HG03097 (cell line): ENCODE measurements at regions not wholly inside any gene's neighbourhood (a gene's known extent, or its start where the extent isn't known, plus 50 kb on each side); places are given as distances from the start of the nearest gene placed in this dataset.
"Not testable (repeated sequence)": the region's sequence is repeated elsewhere in the genome, so short reads cannot be mapped to it uniquely, and the experiment has no call there.

ENCODE experiments used
- ATAC-seq: cut with Tn5 transposase; IDR thresholded peaks from one replicate; pipeline ENCODE4 v1.9.1; 2021; ENCODE audit not compliant: unreplicated experiment, low FRiP score

DNA sequence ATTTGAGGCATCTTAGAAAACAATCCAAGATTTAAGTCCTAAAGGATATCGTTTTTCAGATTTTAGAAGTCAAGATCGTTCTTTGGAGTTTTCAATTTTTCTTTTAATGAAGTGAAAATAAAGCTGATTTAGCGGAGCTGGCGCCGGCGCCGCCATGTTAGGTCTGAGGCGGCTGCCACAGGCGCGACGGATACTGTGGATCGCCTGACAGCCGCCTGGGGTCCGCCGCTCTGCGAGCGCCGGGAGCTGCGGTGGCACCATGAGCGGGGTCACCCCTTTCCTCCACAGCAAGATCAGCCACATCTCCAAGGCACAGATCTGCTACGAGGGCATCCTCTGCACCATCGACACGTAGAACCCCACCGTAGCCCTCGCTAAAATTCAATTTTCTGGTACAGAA lies 247.2 kb downstream of the GJA1 start:
- no peak for ATAC-seq

DNA sequence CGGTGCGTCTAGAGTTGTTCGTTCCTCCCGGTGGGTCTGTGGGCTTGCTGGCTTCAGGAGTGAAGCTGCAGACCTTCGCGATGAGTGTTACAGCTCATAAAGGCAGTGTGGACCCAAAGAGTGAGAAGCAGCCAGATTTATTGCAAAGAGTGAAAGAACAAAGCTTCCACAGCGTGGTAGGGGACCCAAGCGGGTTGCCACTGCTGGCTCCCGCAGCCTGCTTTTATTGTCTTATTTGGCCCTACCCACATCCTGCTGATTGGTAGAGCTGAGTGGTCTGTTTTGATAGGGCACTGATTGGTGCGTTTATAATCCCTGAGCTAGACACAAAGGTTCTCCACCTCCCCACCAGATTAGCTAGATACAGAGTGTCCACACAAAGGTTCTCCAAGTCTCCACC lies 250.4 kb downstream of the GJA1 start:
- ATAC-seq, result not testable (repeated sequence)

DNA sequence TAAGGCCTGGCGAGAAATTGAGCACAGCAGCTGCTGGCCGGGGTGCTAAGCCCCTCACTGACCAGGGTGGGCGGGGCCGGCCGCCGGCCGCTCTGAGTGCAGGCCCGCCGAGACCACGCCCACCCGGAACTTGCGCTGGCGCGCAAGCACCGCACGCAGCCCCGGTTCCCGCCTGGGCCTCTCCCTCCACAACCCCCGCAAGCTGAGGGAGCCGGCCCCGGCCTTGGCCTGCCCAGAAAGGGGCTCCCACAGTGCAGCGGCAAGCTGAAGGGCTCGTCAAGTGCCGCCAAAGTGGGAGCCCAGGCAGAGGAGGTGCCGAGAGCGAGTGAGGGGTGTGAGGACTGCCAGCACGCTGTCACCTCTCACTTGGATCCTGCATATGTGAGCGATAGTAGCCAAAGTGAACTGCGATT lies 251.2 kb downstream of the GJA1 start:
- no peak for ATAC-seq

DNA sequence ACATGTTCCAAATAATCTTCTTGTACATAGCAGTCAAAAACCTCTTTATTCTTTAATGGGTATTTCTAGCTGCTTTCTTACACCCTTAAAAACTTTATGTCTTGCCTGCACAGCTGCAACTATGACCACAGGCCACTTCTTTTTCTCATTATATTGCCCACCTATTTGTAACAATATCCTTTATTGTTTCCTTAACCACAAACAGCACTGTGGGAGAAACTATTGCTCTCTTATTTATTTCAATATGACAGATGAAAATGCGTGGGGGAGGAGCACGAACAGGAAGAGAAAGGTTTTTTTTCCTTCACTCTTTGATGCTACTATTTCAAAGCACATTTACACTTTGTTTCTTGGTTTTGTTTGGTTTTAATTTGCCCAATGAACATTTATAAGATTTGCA lies 253.5 kb downstream of the GJA1 start:
- no peak for ATAC-seq

DNA sequence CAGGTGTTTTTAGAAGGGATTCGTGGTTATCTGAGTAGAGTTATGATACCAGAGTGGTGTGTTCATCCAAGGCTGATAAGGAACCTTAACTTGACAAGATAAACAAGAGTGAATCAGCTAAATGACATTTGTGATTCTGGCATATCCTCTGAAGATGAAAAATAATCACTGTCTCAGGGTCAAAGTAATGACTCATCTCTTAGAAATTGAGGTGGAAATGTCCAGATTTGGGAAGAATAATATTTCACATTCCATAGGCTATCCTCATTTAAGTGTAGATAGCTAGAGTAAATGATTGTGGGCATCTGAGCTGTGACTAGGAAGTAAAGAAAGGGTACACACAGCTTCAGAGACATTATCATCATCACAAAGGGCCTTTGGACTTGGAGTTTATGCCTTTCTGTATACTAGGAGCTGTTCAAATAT lies 255.7 kb downstream of the GJA1 start:
- no peak for ATAC-seq

DNA sequence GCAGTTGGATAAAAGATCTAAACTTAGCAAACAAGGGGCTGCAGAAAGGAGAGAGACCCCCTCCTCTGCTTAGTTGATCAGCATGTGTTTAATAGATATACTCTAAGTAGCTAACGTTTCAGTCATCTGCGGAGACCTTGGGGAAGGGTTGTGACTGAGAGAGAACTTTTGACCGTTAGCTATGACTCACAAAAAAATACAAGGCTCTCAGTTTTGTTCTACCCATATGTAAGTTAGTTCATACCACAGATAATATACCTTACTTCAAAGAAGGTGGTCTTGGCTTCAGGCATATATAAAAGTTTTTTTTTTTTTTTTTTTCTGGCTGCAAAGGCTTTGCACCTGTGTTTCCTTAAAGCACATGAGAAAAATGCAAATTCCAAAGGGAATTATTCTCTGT lies 258.9 kb downstream of the GJA1 start:
- ATAC-seq, result no peak

DNA sequence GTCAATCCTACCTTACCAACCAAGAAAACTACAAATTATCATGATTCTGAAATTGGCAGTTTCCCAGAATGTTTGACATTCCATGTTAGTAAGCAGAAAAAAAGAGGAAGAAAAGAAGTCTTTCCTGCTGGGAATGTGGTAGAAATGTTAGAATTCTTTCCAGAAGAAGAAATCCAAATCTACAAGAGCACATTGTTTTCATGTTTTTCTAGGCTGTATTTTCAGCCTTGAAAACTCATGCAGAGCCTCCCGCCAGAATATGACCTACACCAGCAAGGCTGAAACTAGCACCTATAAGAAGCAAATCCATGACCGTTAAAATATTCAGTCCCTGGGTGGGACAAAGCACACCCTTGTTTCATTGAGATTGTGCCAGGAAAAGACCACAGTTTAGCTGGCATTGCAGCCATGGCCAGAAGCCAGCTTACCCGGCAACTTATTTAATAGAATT lies 259.4 kb downstream of the GJA1 start:
- ATAC-seq, result no peak

DNA sequence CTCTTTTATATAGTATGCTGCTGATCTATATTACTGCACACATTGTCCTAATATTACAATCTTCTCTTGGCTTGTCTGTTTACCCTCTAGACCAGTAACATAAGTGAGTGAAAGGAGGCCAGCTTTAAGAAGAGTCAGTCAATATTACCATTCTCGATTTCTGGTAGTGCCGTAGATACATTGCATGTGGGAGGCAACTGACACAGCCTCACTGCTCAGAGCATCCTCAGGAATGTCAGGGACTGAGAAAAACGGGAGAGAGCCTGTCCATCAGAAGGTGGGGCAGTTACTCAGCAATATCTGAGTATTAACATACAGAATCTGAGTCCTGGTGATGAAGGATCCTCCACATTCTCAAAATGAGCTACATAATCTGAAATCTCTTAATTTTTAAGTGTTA lies 259.9 kb downstream of the GJA1 start:
- no peak for ATAC-seq

DNA sequence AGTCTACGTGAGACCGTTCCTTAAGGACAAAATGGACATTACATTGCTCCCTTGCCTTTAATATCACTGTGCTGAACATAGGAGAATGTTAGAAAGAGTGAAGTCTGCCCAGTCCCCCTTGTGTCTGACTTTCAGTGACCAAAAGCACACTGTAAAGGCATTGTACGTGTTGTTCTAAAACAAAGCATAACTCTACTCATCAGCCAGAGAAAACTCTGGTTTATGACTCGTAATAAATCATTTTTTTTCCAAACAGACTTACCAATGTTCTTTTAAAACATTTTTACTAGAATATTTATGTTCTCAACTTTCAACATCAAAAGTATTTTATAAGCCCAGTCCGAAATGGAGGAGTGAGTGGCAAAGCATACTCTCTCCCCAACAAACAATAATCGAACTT lies 262.5 kb downstream of the GJA1 start:
- ATAC-seq, result no peak

DNA sequence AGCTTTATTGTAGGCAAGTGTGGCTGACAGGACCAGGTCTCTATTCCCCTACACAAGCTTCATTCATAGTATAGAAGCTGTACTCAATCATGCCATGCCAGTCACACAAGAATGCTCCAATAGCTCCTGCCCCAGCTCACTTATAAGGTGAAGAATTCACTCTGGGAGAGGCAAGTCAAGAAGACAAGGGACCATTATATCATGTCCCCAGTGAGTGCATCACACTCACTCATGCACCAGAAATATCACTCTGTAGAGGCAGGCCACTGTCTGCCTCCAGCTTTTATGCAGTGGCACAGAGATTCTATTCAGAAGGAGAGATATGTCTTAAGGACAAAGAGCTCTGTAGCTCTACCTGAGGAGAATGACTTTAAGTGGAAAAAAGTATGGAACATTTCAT lies 263.2 kb downstream of the GJA1 start:
- no peak for ATAC-seq

DNA sequence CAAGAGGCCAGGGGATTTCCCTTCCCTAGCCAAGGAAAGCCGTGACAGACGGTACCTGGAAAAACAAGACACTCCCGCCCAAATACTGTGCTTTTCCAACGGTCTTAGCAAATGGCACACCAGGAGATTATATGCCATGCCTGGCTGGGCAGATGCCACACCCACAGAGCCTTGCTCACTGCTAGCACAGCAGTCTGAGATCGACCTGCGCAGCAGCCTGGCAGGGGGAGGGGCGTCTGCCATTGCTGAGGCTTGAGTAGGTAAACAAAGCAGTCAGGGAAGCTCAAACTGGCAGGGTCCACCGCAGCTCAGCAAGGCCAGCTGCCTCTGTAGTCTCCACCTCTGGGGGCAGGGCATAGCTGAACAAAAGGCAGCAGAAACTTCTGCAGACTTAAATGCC lies 267.7 kb downstream of the GJA1 start:
- ATAC-seq, result not testable (repeated sequence)

DNA sequence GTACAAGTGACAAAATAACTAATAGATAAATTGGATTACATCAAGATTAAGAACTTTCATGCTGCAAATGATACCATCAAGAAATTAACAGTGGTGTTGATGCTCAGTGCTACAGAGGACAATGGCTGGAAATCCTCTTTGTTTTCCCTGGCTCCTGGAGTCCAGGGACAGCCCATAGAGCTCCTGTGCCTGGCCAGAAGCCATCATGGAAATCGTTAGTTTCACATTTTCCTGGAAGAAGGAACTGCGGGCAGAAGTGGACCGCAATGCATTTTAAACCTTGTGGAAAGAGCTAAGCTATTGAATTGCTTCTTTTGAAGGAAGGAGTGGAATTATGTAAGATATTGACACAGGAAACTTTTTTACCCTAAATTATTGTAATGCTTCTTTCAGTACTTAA lies 276.0 kb downstream of the GJA1 start:
- ATAC-seq, result no peak

DNA sequence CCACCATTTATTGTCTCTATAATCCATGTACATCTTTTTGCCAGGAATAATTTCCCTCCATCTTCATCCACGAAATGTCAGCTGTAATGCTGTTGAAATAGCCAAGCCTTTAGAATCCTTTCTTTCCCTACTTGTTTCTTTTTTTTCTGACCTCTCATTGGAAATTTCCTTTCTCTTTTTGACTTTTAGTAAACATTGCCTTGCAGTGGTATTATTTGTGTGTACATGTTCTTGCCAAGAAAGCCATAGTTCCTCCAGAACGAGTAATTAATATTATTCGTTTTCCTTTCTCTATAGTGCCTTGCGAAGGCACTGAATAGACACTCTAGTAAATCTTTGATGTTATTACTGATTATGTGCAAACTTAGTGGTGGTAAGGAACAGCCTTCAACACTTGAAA lies 282.2 kb downstream of the GJA1 start:
- ATAC-seq, result no peak

DNA sequence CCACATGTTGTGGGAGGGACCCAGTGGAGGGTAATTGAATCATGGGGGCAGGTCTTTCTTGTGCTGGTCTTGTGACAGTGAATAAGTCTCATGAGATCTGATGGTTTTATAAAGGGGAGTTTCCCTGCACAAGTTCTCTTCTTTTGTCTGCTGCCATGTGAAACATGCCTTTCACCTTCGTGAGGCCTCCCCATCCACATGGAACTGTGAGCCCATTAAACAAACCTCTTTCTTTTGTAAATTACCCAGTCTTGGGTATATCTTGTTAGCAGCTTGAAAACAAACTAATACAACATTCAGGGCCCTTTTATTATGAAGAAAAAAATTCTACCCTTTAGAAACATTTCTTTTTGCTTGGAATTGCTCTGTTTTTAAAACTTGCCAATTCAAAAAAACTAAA lies 285.4 kb downstream of the GJA1 start:
- ATAC-seq, result not testable (repeated sequence)

DNA sequence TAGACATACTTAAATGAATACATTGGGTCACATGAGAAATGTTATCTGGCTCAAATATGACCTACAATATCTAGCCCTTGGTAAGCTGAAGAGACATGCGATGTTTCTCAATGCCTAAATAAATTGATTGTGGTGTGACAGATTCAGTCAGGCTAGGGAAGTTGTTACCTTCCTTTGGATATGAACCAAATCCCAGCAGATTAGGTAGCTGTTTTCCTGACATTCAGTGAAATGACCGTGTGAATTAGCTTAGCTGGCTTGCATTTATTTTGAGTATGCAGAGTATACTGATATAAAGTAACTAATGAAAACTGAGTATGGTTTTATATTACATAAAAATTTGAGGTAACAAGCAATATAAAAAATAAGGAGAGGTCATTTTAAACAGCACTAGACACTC lies 288.2 kb downstream of the GJA1 start:
- no peak for ATAC-seq

DNA sequence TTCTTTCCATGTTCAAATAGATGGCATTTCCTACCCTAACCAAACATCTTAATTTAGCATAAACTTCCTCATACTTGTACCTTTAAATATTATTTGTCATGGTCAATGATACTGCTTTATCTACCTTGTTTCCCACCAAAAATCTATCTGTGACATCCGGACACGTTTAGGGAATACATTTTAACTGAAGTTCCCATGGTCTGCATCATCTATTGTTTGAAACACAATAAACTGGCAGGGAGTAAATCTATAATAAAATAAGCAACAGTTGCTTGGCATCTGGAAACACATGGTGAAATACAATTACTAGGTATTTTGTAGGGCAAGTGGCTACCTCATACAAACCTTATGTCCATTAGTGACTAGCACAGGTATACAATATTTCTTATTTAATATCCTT lies 289.1 kb downstream of the GJA1 start:
- no peak for ATAC-seq

DNA sequence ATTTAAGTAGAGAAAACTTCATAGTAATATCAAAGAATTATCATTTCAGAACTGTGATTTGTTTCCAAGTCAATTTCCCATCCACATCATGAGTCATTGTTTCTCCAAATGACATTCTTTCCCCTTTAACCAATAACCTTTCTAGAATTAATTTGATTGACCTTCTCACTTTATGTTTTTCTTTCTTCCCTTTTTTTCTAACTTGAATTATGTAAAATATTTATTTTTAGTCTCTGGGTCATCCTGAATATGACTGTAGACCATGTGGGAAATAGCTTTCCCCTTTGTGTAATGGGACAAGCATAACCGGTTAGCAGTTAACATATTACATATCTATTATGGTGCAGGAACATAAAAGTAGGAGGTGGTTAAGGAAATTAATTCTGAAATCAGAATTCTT lies 291.1 kb downstream of the GJA1 start:
- ATAC-seq, result no peak

DNA sequence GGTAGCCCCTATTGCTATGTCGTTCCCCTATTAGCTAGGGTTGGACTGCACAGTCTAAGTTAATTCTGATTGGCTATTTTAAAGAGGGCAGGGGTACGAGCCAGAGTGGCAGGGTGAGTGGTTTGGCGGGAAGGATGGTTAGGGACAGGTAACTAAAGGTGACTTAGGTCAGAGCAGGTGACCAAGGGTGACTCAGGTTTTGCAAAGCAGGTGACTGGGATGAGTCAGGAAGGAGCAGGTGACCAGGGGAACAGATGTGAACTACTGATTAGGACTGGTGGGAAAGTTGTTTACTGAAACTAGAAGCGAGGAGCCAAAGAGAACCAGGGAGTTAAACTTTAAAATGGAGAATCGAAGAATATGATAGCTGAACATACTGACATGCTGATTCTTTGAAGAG lies 295.2 kb downstream of the GJA1 start:
- no peak for ATAC-seq

DNA sequence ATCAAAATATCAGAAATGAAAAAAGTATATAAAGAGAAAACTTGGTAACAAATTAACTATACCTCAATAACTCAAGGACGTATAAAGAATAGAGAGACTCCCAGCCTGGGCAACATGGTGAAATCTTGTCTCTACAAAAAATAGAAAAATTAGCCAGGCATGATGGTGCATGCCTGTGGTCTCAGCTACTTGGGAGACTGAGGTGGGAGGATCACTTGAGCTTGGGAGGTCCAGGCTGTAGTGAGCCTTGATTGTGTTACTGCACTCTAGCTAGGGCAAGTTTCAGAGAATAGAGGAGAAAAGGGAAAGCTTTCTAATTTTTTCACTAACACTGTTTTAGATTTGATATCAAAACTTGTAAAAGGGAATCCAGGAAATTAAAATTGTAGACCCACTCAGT lies 295.9 kb downstream of the GJA1 start:
- no peak for ATAC-seq

DNA sequence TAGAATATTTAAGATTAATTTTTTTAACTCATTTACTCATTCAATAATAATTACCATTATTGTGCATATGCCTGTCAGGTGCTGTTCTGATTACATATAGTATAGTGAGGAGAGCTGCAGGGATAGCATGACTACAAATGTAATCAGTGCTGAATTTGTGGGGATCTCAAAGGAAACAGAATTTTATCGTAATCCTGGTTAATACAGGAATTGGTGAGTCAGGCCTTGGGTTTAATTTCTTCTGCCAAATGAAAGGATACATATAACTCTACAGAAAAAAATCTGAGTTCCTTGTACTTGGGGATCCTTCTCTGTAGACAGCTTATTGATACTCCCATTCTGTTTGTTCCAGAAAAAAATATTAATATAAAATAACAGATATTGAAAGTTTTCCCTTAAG lies 297.2 kb downstream of the GJA1 start:
- no peak for ATAC-seq

DNA sequence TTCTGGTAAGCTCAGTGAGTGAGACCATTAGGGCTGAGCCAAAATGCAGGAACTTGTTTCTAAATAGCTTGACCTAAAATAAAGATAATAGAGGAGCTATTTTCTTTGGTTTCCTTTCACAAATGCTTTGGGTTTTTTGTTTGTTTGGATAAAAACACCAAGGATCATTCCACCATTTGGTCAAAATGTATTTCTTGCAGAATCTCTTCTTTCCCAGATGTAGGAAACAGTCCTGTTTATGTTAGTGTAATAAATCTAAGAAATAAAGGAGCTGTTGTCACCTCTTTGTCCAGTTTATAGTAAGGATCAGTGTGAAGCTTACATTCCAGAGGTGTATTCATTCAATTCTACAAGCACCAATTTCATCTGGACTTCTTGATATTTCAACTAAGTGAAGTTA lies 297.8 kb downstream of the GJA1 start:
- ATAC-seq, result no peak

DNA sequence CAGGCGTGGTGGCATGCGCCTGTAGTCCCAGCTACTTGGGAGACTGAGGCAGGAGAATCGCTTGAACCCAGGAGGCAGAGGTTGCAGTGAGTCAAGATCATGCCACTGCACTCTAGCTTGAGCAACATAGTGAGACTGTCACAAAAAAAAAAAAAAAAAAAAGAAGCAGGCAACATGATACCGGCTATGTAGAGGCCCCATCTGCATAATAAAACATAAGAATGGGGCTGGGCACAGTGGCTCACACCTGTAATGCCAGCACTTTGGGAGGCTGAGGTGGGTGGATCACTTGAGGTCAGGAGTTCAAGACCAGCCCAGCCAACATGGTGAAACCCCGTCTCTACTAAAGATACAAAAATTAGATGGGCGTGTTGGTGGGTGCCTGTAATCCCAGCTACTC lies 304.7 kb downstream of the GJA1 start:
- ATAC-seq, result not testable (repeated sequence)

DNA sequence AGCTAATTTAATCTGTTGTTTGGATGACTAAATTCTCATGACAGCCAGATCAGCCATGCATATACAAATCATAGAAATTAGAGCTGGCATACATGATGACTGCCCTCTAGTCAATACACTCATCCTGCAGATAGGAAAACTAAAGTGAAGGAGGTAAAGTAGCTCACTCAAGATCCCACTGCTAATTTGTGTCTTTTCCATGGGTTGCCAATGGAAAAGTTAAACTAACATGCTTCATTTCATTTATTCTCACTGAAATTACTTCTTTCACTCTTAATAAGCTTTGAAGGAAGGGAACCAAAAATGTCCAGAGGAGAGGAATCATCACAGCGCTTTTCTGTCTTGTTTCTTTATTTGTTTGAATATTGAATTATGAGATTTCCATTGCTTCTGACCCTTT lies 308.2 kb downstream of the GJA1 start:
- ATAC-seq, result no peak

DNA sequence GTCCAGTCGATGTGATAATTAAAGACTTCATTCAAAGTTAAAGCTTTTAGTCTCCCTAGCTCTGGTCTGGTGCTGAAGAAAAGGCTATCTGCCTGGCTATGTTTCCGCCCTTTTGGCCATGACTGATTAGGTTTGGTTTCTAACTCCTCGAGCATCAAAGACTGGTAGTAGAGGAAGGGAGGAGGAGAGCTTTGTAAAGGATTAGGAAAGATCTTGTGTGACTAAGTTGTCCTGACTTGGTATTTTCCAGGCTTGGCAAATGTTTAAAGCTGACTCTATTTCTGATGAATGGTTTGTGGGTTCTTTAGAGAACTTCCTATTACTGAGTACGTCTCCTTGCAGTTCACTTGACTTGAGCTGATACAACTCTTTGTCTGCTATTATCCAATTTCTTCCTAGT lies 312.9 kb downstream of the GJA1 start:
- no peak for ATAC-seq
